Naive thymus-derived CD8-positive, alpha-beta T cell (primary cell): ENCODE measurements at regions not wholly inside any gene's neighbourhood (a gene's known extent, or its start where the extent isn't known, plus 50 kb on each side); places are given as distances from the start of the nearest gene placed in this dataset.
A peak's percentile ranks its signal among the peaks of the same experiment; 100 is the strongest.

Source experiments
- ATAC-seq, 2 donors: fragments of 150-1000 bp; cut with Tn5 transposase in 1 of 2; sonication (Bioruptor Pico), chemical (Tn5 transposase) in 1 of 2; 1 replicate in 1 of 2; 2 replicates in 1 of 2; pipeline ENCODE4 v1.10.0; 2021; ENCODE audit warnings: mild to moderate bottlenecking in 2 of 2, moderate library complexity in 2 of 2
- POLR2A ChIA-PET: fragments of 350-600 bp; sonication (Branson Sonifier 250); formaldehyde crosslinking; loops from one replicate; lab custom pipeline; 2021; ENCODE audit warnings: antibody characterized with exemption; lab: Charles Lee
- DNase-seq, 10 donors: peaks; one replicate each; pipeline versions ENCODE4 v3.0.0 to v3.0.0-alpha.2; 2020 to 2022
- H3K27ac Mint-ChIP-seq, 10 donors: one replicate each; pipeline ENCODE4 v1.8.0; 2020 to 2022; ENCODE audit warnings: mild to moderate bottlenecking in 10 of 10, mixed read lengths in 10 of 10, moderate library complexity in 4 of 10, inconsistent platforms in 1 of 10
- H3K27me3 Mint-ChIP-seq, 5 donors: one replicate each; pipeline ENCODE4 v1.8.0; 2021 to 2022; ENCODE audit warnings: mixed read lengths in 5 of 5
- H3K36me3 Mint-ChIP-seq, 3 donors: one replicate each; pipeline ENCODE4 v1.8.0; 2020 to 2022; ENCODE audit warnings: mixed read lengths in 3 of 3, mild to moderate bottlenecking in 2 of 3, inconsistent platforms in 1 of 3
- H3K4me1 Mint-ChIP-seq, 4 donors: one replicate each; pipeline ENCODE4 v1.8.0; 2021 to 2022; ENCODE audit warnings: mixed read lengths in 4 of 4
- H3K4me3 Mint-ChIP-seq, 10 donors: one replicate each; pipeline ENCODE4 v1.8.0; 2020 to 2022; ENCODE audit warnings: mild to moderate bottlenecking in 10 of 10, mixed read lengths in 10 of 10, moderate library complexity in 6 of 10, inconsistent platforms in 1 of 10
- H3K9me3 Mint-ChIP-seq, 9 donors: one replicate each; pipeline ENCODE4 v1.8.0; 2020 to 2022; ENCODE audit warnings: mixed read lengths in 9 of 9, mild to moderate bottlenecking in 3 of 9, inconsistent platforms in 1 of 9, moderate library complexity in 1 of 9

DNA sequence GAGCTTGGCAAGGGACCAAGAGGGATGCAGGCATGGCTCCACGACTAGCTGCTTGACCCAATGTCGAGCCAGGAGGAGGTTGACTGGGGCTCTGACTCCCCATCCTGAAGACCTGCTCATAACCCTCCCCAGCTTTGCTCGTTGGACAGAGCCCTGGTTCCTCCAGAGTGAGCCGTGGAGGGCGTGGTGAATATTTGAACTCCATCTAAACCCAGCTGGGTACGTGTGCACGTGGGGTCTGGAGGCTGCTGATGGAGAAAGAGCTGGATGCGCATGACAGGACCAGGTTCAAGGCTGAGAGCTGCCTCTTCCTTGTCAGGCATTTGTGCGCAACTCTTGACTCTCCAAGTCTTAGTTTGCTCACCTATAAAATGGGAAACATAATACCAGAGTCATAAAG, 282.8 kb downstream of the TLE3 start:
- ATAC-seq = no peak
- POLR2A ChIA-PET = no interaction called here

DNA sequence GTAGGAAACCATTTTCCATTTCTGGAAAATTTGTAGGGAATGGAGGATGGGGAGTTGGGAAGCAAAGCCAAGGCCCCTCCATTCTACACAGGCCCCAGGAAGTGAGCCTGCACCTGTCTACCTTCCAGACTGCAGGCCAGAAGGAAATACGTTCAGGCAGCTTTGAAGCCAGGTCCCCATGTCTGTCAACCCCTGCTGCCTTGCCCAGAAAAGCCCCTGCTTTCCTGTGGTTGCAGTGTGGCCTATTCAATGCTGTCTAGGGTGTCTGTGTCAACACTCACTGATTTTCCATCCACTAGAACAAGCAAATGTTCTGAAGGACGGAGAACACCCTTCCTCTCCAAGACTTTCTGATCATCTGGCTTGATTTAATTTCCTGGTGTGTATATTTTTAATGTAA, 281.9 kb downstream of the TLE3 start:
- peak overlapping the region in 2 of 10 donors; percentile 34 to 70 for H3K27ac Mint-ChIP-seq
- peak; percentile 83 to 93 for ATAC-seq
- H3K4me1 Mint-ChIP-seq = peaks cover 7 to 18% (median 13%) of the 10 kb centered on the region in 4 donors
- POLR2A ChIA-PET = no interaction called here
- no peaks in the 10 kb centered on the region for H3K36me3 Mint-ChIP-seq
- no peak overlapping the region for H3K4me3 Mint-ChIP-seq
- peaks cover 0 to 6% (median 4%) of the 10 kb centered on the region in 5 donors for H3K27me3 Mint-ChIP-seq
- peak in 1 of 10 donors; percentile 21 for DNase-seq
- no peaks in the 10 kb centered on the region for H3K9me3 Mint-ChIP-seq

More for the DNA sequence above, 282.8 kb downstream of the TLE3 start:
- H3K36me3 Mint-ChIP-seq = no peaks in the 10 kb centered on the region
- H3K27ac Mint-ChIP-seq = peak overlapping the region in 1 of 10 donors; percentile 34
- H3K4me1 Mint-ChIP-seq = peaks cover 7 to 18% (median 13%) of the 10 kb centered on the region in 4 donors
- no peaks in the 10 kb centered on the region for H3K9me3 Mint-ChIP-seq
- peaks cover 0 to 6% (median 4%) of the 10 kb centered on the region in 5 donors for H3K27me3 Mint-ChIP-seq
- H3K4me3 Mint-ChIP-seq = no peak overlapping the region
- no peak for DNase-seq

DNA sequence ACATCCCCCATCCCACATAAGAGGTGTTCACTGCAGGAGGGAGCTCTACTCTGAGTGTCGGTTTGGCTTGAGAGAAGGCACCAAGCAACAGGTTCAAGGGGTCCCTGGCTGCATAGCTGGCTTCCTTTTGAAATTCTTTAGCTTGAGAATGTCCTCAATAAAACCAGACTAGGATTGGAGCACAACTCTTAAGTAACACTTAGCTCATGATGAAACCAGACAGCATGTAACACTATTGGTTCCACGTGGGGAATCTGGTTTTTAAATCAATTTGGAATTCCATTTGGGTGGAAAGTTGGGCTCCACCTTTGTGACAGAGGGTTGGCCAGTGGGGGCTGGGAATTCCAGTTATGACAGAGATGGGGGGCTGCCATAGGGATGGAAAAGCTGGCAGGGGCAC, 281.2 kb downstream of the TLE3 start:
- peaks cover 7 to 18% (median 13%) of the 10 kb centered on the region in 4 donors for H3K4me1 Mint-ChIP-seq
- ATAC-seq (no peak), DNase-seq (no peak)
- no peak overlapping the region for H3K4me3 Mint-ChIP-seq
- no peaks in the 10 kb centered on the region for H3K9me3 Mint-ChIP-seq
- POLR2A ChIA-PET = no interaction called here
- H3K27ac Mint-ChIP-seq = no peak overlapping the region
- peaks cover 0 to 9% (median 4%) of the 10 kb centered on the region in 5 donors for H3K27me3 Mint-ChIP-seq
- H3K36me3 Mint-ChIP-seq = no peaks in the 10 kb centered on the region

DNA sequence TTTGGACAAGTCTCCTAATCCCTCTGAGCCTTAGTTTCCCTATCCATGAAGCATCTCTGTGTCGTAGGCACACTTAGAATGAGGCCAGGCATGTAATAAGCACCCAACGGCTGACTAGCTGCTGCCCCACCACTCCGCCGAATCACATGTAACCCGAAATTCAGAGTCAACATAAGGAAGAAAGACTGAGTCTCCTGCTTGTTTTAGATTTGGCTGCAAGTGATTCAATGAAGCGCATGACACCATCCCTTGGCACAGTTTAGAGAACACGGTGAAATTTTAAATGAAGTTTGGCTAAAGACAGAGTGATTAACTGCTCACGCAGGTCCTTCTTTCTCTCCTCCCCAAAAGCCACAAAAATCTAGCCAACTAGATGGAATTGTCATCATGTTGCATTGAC, 279.2 kb downstream of the TLE3 start:
- no peaks in the 10 kb centered on the region for H3K9me3 Mint-ChIP-seq

DNA sequence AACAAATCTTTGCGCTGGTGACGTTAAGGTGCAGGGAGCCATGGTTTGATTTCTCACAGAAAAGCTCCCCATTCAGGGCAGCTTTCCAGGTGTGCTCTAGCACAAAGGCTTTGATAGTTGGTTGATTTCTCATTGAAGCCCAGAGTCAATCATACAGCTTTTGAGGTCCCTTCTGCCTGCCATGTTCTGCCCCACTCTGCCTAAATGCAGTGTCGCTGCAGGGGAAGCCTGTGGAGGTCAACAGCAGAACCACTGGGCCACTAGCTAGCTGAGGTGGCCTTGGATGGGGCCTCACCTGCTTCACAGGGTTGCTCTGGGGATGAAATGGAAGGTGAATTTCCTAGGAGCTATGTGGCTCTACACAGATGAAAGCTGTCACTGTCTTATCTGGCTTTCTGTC, 278.3 kb downstream of the TLE3 start:
- H3K36me3 Mint-ChIP-seq = no peaks in the 10 kb centered on the region
- no peak for DNase-seq
- H3K27me3 Mint-ChIP-seq = peaks cover 0 to 10% (median 7%) of the 10 kb centered on the region in 5 donors
- no peak for ATAC-seq
- peaks cover 7 to 18% (median 13%) of the 10 kb centered on the region in 4 donors for H3K4me1 Mint-ChIP-seq
- H3K27ac Mint-ChIP-seq = no peak overlapping the region
- POLR2A ChIA-PET = no interaction called here
- H3K9me3 Mint-ChIP-seq = no peaks in the 10 kb centered on the region
- no peak overlapping the region for H3K4me3 Mint-ChIP-seq

More for the DNA sequence above, 279.2 kb downstream of the TLE3 start:
- no peak overlapping the region for H3K27ac Mint-ChIP-seq
- no peak overlapping the region for H3K4me3 Mint-ChIP-seq
- H3K4me1 Mint-ChIP-seq = peaks cover 7 to 18% (median 13%) of the 10 kb centered on the region in 4 donors
- no peaks in the 10 kb centered on the region for H3K36me3 Mint-ChIP-seq
- POLR2A ChIA-PET = no interaction called here
- peaks cover 0 to 10% (median 7%) of the 10 kb centered on the region in 5 donors for H3K27me3 Mint-ChIP-seq
- DNase-seq = no peak
- no peak for ATAC-seq

DNA sequence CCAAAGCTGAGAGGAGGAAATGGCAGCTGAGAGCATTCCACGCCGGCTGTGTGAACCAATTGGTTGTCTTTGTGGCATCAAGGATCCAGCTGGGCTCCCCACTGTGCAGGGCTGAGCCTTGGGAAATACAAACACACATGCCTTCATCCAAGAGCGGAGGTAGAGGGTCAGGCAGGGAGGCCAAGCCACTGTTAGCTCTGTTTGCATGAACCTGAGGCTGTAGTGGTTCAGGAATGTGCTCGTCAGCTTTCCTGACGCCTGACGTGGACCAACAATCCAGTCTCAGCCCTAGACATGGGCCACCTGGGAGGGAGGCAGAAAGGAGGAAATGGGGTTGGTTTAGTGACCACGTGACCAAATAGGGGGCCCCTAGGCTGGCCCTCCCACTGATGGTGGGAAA, 276.9 kb downstream of the TLE3 start:
- H3K36me3 Mint-ChIP-seq = no peaks in the 10 kb centered on the region
- H3K9me3 Mint-ChIP-seq = no peaks in the 10 kb centered on the region
- no peak for DNase-seq
- no peak overlapping the region for H3K4me3 Mint-ChIP-seq
- H3K27ac Mint-ChIP-seq = no peak overlapping the region
- peaks cover 0 to 11% (median 6%) of the 10 kb centered on the region in 5 donors for H3K27me3 Mint-ChIP-seq
- peaks cover 3 to 18% (median 12%) of the 10 kb centered on the region in 4 donors for H3K4me1 Mint-ChIP-seq
- POLR2A ChIA-PET = no interaction called here
- no peak for ATAC-seq

DNA sequence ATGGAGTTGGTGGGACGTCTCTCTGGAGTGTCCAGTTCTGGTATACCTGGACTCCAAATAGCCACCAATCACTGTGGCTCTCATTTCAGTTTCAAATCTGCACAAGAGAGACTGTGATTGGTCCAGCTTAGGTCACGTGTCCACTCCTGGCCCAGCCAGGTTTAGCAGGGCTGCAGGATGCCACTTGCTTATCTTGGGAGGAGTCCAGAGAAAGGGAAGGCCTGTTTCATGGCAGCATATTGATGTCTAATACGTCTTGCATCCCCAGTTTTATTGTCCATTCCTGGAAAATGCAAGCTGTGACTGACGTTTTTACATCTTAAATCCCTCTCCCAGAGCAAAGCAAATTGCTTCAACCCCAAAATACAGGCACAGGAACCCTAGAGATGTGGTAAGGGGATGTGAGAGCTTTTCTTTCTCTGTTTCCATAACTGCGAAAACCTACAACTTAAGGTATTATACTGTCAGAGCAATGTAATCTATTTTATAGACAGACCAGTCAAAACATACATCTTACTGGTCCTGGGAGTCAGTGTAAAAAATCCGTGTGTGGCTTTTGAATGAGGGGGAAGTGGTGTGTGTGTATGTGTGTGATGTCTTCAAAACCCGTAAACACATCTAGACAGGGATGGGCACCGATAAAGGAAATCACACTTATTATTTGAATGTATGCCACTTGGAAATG, 274.4 kb downstream of the TLE3 start:
- no peaks in the 10 kb centered on the region for H3K9me3 Mint-ChIP-seq
- no peak overlapping the region for H3K4me3 Mint-ChIP-seq
- H3K4me1 Mint-ChIP-seq = peaks cover 0 to 4% (median 0%) of the 10 kb centered on the region in 4 donors
- H3K36me3 Mint-ChIP-seq = no peaks in the 10 kb centered on the region
- POLR2A ChIA-PET = interaction anchor here (0.9 to 1.0 kb wide), 2 partner anchors 22 to 66 kb away, joined by 3 read pairs; no protein-coding TSS in a partner anchor
- peaks cover 0 to 14% (median 3%) of the 10 kb centered on the region in 5 donors for H3K27me3 Mint-ChIP-seq
- no peak for ATAC-seq
- H3K27ac Mint-ChIP-seq = peak overlapping the region in 1 of 10 donors; percentile 19
- DNase-seq = no peak

DNA sequence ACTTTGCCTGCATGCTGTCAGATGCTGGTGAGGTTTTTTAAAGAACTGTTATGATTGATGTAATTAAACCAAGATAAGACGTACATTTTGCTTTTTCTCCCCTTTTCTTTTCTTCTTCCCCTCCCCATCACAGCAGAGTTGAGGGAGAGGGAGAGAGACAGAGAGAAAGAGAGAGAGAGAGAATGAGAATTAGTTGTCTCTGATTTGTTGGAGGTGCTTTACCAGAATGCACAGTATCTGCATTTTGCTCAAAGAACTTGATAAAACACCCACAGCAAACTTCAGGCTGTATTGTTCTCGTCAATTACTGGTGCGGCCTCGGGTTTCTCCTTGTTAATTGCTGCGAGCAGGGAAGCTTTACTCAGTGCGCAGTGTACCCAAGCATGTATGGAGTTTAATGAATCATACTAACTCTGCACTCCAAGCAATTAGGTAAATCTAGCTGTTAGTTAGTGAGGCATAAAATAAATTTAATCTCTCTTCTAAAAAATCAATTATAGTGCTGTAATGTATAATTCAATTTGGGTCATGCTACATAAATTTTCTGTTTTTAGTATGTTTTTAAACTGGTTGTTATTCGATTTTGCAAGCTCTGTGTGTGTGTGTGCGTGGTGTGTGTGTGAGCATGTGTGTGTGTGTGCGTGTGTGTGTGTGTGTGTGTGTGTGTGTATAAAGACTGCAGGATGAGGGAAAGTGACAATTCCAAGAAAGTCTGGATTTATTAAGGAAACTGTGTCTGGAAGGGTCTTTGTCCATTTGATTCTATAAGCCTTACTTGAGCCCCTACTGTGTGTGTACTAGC, 273.4 kb downstream of the TLE3 start:
- H3K4me1 Mint-ChIP-seq = peaks cover 0 to 2% (median 0%) of the 10 kb centered on the region in 4 donors
- DNase-seq (no peak), ATAC-seq (no peak)
- no peaks in the 10 kb centered on the region for H3K36me3 Mint-ChIP-seq
- no peaks in the 10 kb centered on the region for H3K9me3 Mint-ChIP-seq
- POLR2A ChIA-PET = no interaction called here
- H3K27ac Mint-ChIP-seq = peak overlapping the region in 1 of 10 donors; percentile 51
- H3K4me3 Mint-ChIP-seq = no peak overlapping the region
- H3K27me3 Mint-ChIP-seq = peaks cover 0 to 10% (median 3%) of the 10 kb centered on the region in 5 donors

DNA sequence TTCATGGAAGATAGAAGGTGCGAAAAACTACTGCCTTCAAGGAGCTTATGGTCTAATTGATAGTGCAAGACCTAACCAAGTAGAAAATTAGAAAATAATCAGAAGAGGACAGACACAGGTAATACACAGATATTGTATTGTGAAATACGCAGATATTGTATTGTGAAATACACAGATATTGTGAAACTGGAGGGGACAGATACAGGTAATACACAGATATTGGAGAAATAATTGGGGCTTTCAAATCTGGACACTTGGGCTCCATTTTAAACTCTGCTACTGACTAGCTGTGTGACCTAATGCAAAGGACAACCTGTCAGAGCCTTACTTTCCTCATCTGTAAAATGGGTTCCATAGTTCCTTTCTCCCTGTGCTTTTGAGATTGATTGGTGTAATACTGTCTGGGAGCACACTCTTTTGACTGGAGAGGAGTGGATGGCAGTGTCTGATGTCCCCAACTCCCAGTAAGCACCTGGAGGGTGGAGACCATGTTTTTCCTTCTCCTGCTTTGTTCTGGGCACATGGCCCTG, 272.8 kb downstream of the TLE3 start:
- DNase-seq = no peak
- Mint-ChIP-seq H3K27ac (no peak overlapping the region), H3K4me3 (no peak overlapping the region), H3K27me3 (peaks cover 0 to 7% (median 3%) of the 10 kb centered on the region in 5 donors), H3K9me3 (no peaks in the 10 kb centered on the region), H3K36me3 (no peaks in the 10 kb centered on the region), H3K4me1 (peaks cover 0 to 2% (median 0%) of the 10 kb centered on the region in 4 donors)
- ATAC-seq = no peak
- POLR2A ChIA-PET = no interaction called here

DNA sequence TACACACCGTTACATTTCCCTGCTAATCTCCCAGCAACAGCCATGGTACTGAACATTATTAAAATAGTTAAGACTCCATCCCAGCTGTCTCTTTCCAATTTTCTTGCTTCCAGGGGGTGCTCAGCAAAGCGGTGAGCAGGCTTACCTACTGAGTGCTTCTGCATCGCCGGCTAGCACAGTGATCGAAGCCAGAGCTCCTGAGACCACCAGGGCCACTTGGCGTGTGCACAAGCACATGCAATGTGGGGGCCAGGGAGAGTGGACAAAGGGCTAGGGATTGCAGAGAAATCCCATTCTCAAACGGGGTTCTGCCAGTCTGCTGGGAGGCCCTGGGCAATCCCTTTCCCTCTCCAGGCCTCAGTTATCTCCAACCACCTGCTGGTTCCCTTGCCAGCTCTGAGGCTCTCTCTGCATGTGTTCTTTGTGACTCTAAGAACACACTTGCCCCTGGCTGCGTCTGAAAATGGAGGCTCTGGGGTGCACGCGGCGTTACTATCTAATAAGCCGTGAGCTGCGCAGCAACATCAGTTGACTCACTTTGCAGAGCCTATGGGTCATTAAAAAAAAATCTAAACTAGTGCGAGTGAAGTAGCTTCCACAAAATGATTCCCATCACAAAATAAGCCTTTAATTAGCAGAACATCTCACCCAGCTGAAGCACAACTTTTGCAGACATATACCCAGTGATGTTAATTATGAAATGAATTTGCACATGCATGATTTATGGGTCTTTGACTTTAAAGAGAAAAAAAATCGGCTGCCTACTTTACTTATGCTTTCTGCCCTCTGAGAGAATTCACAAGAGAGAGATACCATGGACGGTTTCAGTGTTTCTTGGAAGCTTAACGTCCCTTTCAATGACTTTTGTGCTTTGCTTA, 271.5 kb downstream of the TLE3 start:
- Mint-ChIP-seq H3K4me3 (no peak overlapping the region), H3K4me1 (peaks cover 0 to 2% (median 0%) of the 10 kb centered on the region in 4 donors), H3K9me3 (no peaks in the 10 kb centered on the region), H3K36me3 (no peaks in the 10 kb centered on the region), H3K27me3 (peaks cover 0 to 7% (median 3%) of the 10 kb centered on the region in 5 donors), H3K27ac (peak overlapping the region in 1 of 10 donors; percentile 33)
- POLR2A ChIA-PET = no interaction called here
- DNase-seq (peak in 1 of 10 donors; percentile 58), ATAC-seq (no peak)

DNA sequence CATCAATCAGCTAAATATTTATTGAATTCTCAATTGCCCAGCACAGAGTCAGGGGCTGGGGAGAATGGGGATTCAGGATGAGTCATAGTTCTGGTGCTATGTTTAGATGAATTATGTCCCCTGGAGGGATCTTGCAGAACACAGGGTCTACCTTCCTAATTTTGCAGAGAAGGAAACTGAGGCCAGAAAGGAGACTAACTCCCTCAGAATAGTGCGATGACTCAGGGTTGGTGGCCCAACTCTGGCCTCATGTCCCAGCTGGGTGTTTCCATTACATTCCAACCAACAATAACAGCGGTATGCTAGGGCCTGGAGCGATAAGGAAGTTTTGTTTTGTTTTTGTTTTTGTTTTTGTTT, 270.9 kb downstream of the TLE3 start:
- POLR2A ChIA-PET = no interaction called here

DNA sequence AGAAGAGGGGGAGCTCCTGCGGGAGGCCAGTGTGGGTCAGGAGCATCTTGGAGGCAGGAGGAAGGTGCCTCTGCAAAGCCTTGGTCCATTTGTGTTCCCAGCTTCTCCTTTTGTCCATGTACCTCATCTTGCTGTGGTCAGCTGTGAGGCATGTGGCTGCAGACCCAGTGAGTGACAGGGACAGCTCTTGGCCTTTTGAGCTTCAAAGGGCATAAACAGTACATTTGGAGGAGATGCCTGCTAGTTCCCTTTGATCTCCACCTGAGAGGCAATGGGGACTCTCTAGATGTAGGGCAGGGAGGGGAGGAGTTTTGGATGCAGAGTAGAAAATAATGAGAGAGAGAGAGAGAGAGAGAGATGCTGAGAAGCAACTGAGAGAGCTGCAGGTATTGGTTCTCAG, 270.0 kb downstream of the TLE3 start:
- H3K27ac Mint-ChIP-seq = no peak overlapping the region
- H3K9me3 Mint-ChIP-seq = no peaks in the 10 kb centered on the region
- H3K27me3 Mint-ChIP-seq = peaks cover 0 to 9% (median 0%) of the 10 kb centered on the region in 5 donors
- peaks cover 0 to 2% (median 0%) of the 10 kb centered on the region in 4 donors for H3K4me1 Mint-ChIP-seq
- H3K36me3 Mint-ChIP-seq = no peaks in the 10 kb centered on the region
- DNase-seq (no peak), ATAC-seq (no peak)
- no peak overlapping the region for H3K4me3 Mint-ChIP-seq
- POLR2A ChIA-PET = no interaction called here

More for the DNA sequence above, 270.9 kb downstream of the TLE3 start:
- Mint-ChIP-seq H3K9me3 (no peaks in the 10 kb centered on the region), H3K36me3 (no peaks in the 10 kb centered on the region), H3K4me3 (no peak overlapping the region), H3K27me3 (peaks cover 0 to 9% (median 0%) of the 10 kb centered on the region in 5 donors), H3K4me1 (peaks cover 0 to 2% (median 0%) of the 10 kb centered on the region in 4 donors), H3K27ac (no peak overlapping the region)
- ATAC-seq = no peak
- peak in 1 of 10 donors; percentile 22 for DNase-seq
